GM12874 (cell line): ENCODE measurements at regions not wholly inside any gene's neighbourhood (a gene's known extent, or its start where the extent isn't known, plus 50 kb on each side); places are given as distances from the start of the nearest gene placed in this dataset.

Source experiments
- CTCF ChIP-seq: IDR thresholded peaks from 2 replicates; pipeline ENCODE4 v1.5.1; 2011; ENCODE audit warnings: low read depth, mild to moderate bottlenecking, control low read depth, low read length, moderate library complexity; ENCODE audit not compliant: insufficient read depth

GRCh38 chr20:12847872-12848271 lies 160.9 kb upstream of the SPTLC3 start:
- no peak for TF ChIP-seq CTCF

- no peak for TF ChIP-seq CTCF
Observed at GRCh38 chr20:12849225-12849910, 159.4 kb upstream of the SPTLC3 start.

GRCh38 chr20:12860619-12861247 lies 148.0 kb upstream of the SPTLC3 start:
- no peak for TF ChIP-seq CTCF

GRCh38 chr20:12869669-12870068 lies 139.1 kb upstream of the SPTLC3 start:
- no peak for TF ChIP-seq CTCF

GRCh38 chr20:12870588-12870987 lies 138.2 kb upstream of the SPTLC3 start:
- no peak for TF ChIP-seq CTCF

- TF ChIP-seq CTCF = no peak
Observed at GRCh38 chr20:12874933-12875332, 133.8 kb upstream of the SPTLC3 start.

GRCh38 chr20:12875510-12875909 lies 133.3 kb upstream of the SPTLC3 start:
- no peak for TF ChIP-seq CTCF
